ENCODE measurements at regions not wholly inside any gene's neighbourhood (a gene's known extent, or its start where the extent isn't known, plus 50 kb on each side); places are given as distances from the start of the nearest gene placed in this dataset.

GRCh38 chr13:106332621-106333020, 202.8 kb downstream of the EFNB2 start:
- Mint-ChIP-seq H3K4me1 (no peaks in the 10 kb centered on the region), H3K36me3 (no peaks in the 10 kb centered on the region), H3K27ac (no peak overlapping the region), H3K4me3 (no peak overlapping the region), H3K9me3 (peaks cover 0 to 6% (median 0%) of the 10 kb centered on the region in 7 donors), H3K27me3 (no peaks in the 10 kb centered on the region)
- DNase-seq (no peak), ATAC-seq (ENCODE audit: low read depth in 2 of 2) (no peak)
- Histone ChIP-seq H3K4me3 (ENCODE audit: low read depth, low read length) (no peak overlapping the region), H3K4me1 (ENCODE audit: control insufficient read depth, insufficient read depth, low read length, poor library complexity, severe bottlenecking) (no peaks in the 10 kb centered on the region), H3K27me3 (ENCODE audit: control insufficient read depth, insufficient read depth, low read length) (no peaks in the 10 kb centered on the region), H3K27ac (ENCODE audit: insufficient read depth, low read length, poor library complexity, severe bottlenecking) (no peak overlapping the region), H3K36me3 (ENCODE audit: control insufficient read depth, insufficient read depth, low read length) (no peaks in the 10 kb centered on the region), H3K9me3 (ENCODE audit: control insufficient read depth in 2 of 2, low read length in 2 of 2) (no peaks in the 10 kb centered on the region)

- Mint-ChIP-seq H3K9me3 (peaks cover 0 to 6% (median 0%) of the 10 kb centered on the region in 7 donors), H3K27me3 (no peaks in the 10 kb centered on the region), H3K27ac (no peak overlapping the region), H3K36me3 (no peaks in the 10 kb centered on the region), H3K4me3 (no peak overlapping the region), H3K4me1 (no peaks in the 10 kb centered on the region)
- no peaks in the 10 kb centered on the region for H3K27me3 ChIP-seq (ENCODE audit: control insufficient read depth, insufficient read depth, low read length)
- ATAC-seq (ENCODE audit: low read depth in 2 of 2) (no peak), DNase-seq (no peak)
- no peaks in the 10 kb centered on the region for H3K9me3 ChIP-seq (ENCODE audit: control insufficient read depth in 2 of 2, low read length in 2 of 2)
- no peaks in the 10 kb centered on the region for H3K4me1 ChIP-seq (ENCODE audit: control insufficient read depth, insufficient read depth, low read length, poor library complexity, severe bottlenecking)
- no peak overlapping the region for H3K4me3 ChIP-seq (ENCODE audit: low read depth, low read length)
- no peaks in the 10 kb centered on the region for H3K36me3 ChIP-seq (ENCODE audit: control insufficient read depth, insufficient read depth, low read length)
- H3K27ac ChIP-seq (ENCODE audit: insufficient read depth, low read length, poor library complexity, severe bottlenecking) = no peak overlapping the region
These were observed 204.3 kb downstream of the EFNB2 start for GRCh38 chr13:106331116-106331515.

- H3K4me3 ChIP-seq (ENCODE audit: low read depth, low read length) = no peak overlapping the region
- DNase-seq (no peak), ATAC-seq (ENCODE audit: low read depth in 2 of 2) (no peak)
- H3K36me3 ChIP-seq (ENCODE audit: control insufficient read depth, insufficient read depth, low read length) = no peaks in the 10 kb centered on the region
- Mint-ChIP-seq H3K27me3 (no peaks in the 10 kb centered on the region), H3K36me3 (no peaks in the 10 kb centered on the region), H3K4me1 (no peaks in the 10 kb centered on the region), H3K9me3 (peaks cover 0 to 8% (median 0%) of the 10 kb centered on the region in 7 donors), H3K27ac (no peak overlapping the region), H3K4me3 (no peak overlapping the region)
- no peaks in the 10 kb centered on the region for H3K9me3 ChIP-seq (ENCODE audit: control insufficient read depth in 2 of 2, low read length in 2 of 2)
- H3K27me3 ChIP-seq (ENCODE audit: control insufficient read depth, insufficient read depth, low read length) = no peaks in the 10 kb centered on the region
- H3K27ac ChIP-seq (ENCODE audit: insufficient read depth, low read length, poor library complexity, severe bottlenecking) = no peak overlapping the region
- H3K4me1 ChIP-seq (ENCODE audit: control insufficient read depth, insufficient read depth, low read length, poor library complexity, severe bottlenecking) = no peaks in the 10 kb centered on the region
These were observed 205.5 kb downstream of the EFNB2 start for GRCh38 chr13:106329941-106330340.

GRCh38 chr13:106326751-106327150, 208.7 kb downstream of the EFNB2 start:
- Histone ChIP-seq H3K9me3 (ENCODE audit: control insufficient read depth in 2 of 2, low read length in 2 of 2) (peaks cover 2 to 12% of the 10 kb centered on the region in 2 experiments), H3K4me1 (ENCODE audit: control insufficient read depth, insufficient read depth, low read length, poor library complexity, severe bottlenecking) (no peaks in the 10 kb centered on the region), H3K27me3 (ENCODE audit: control insufficient read depth, insufficient read depth, low read length) (no peaks in the 10 kb centered on the region), H3K36me3 (ENCODE audit: control insufficient read depth, insufficient read depth, low read length) (no peaks in the 10 kb centered on the region), H3K27ac (ENCODE audit: insufficient read depth, low read length, poor library complexity, severe bottlenecking) (no peak overlapping the region), H3K4me3 (ENCODE audit: low read depth, low read length) (no peak overlapping the region)
- peaks cover 0 to 19% (median 11%) of the 10 kb centered on the region in 7 donors for H3K9me3 Mint-ChIP-seq
- DNase-seq (no peak), ATAC-seq (ENCODE audit: low read depth in 2 of 2) (no peak)
- no peaks in the 10 kb centered on the region for H3K36me3 Mint-ChIP-seq
- H3K27ac Mint-ChIP-seq = no peak overlapping the region
- H3K4me3 Mint-ChIP-seq = no peak overlapping the region
- no peaks in the 10 kb centered on the region for H3K27me3 Mint-ChIP-seq
- H3K4me1 Mint-ChIP-seq = no peaks in the 10 kb centered on the region

- no peak overlapping the region for H3K27ac Mint-ChIP-seq
- ATAC-seq (ENCODE audit: low read depth in 2 of 2) (no peak), DNase-seq (no peak)
- no peaks in the 10 kb centered on the region for H3K4me1 Mint-ChIP-seq
- peaks cover 2 to 12% of the 10 kb centered on the region in 2 experiments for H3K9me3 ChIP-seq (ENCODE audit: control insufficient read depth in 2 of 2, low read length in 2 of 2)
- H3K36me3 ChIP-seq (ENCODE audit: control insufficient read depth, insufficient read depth, low read length) = no peaks in the 10 kb centered on the region
- peaks cover 0 to 22% (median 15%) of the 10 kb centered on the region in 7 donors for H3K9me3 Mint-ChIP-seq
- H3K4me3 Mint-ChIP-seq = no peak overlapping the region
- no peak overlapping the region for H3K27ac ChIP-seq (ENCODE audit: insufficient read depth, low read length, poor library complexity, severe bottlenecking)
- no peaks in the 10 kb centered on the region for H3K4me1 ChIP-seq (ENCODE audit: control insufficient read depth, insufficient read depth, low read length, poor library complexity, severe bottlenecking)
- no peaks in the 10 kb centered on the region for H3K27me3 ChIP-seq (ENCODE audit: control insufficient read depth, insufficient read depth, low read length)
- no peaks in the 10 kb centered on the region for H3K36me3 Mint-ChIP-seq
- no peaks in the 10 kb centered on the region for H3K27me3 Mint-ChIP-seq
- H3K4me3 ChIP-seq (ENCODE audit: low read depth, low read length) = no peak overlapping the region
These were observed 211.0 kb downstream of the EFNB2 start for GRCh38 chr13:106324444-106324843.

- H3K36me3 Mint-ChIP-seq = no peaks in the 10 kb centered on the region
- H3K4me3 ChIP-seq (ENCODE audit: low read depth, low read length) = no peak overlapping the region
These were observed 212.8 kb downstream of the EFNB2 start for GRCh38 chr13:106322628-106323027.

GRCh38 chr13:106318941-106319411, 216.5 kb downstream of the EFNB2 start:
- Histone ChIP-seq H3K4me3 (ENCODE audit: low read depth, low read length) (no peak overlapping the region), H3K9me3 (ENCODE audit: control insufficient read depth in 2 of 2, low read length in 2 of 2) (peaks cover 2 to 12% of the 10 kb centered on the region in 2 experiments), H3K27me3 (ENCODE audit: control insufficient read depth, insufficient read depth, low read length) (no peaks in the 10 kb centered on the region), H3K27ac (ENCODE audit: insufficient read depth, low read length, poor library complexity, severe bottlenecking) (no peak overlapping the region), H3K36me3 (ENCODE audit: control insufficient read depth, insufficient read depth, low read length) (no peaks in the 10 kb centered on the region), H3K4me1 (ENCODE audit: control insufficient read depth, insufficient read depth, low read length, poor library complexity, severe bottlenecking) (no peaks in the 10 kb centered on the region)
- Mint-ChIP-seq H3K4me1 (no peaks in the 10 kb centered on the region), H3K27me3 (no peaks in the 10 kb centered on the region), H3K27ac (no peak overlapping the region), H3K36me3 (no peaks in the 10 kb centered on the region), H3K4me3 (no peak overlapping the region), H3K9me3 (peaks cover 0 to 17% (median 12%) of the 10 kb centered on the region in 7 donors)
- ATAC-seq (ENCODE audit: low read depth in 2 of 2) (no peak), DNase-seq (no peak)

More at GRCh38 chr13:106322628-106323027, 212.8 kb downstream of the EFNB2 start:
- DNase-seq (no peak), ATAC-seq (ENCODE audit: low read depth in 2 of 2) (no peak)
- Histone ChIP-seq H3K27ac (ENCODE audit: insufficient read depth, low read length, poor library complexity, severe bottlenecking) (no peak overlapping the region), H3K9me3 (ENCODE audit: control insufficient read depth in 2 of 2, low read length in 2 of 2) (peaks cover 2 to 12% of the 10 kb centered on the region in 2 experiments), H3K36me3 (ENCODE audit: control insufficient read depth, insufficient read depth, low read length) (no peaks in the 10 kb centered on the region), H3K4me1 (ENCODE audit: control insufficient read depth, insufficient read depth, low read length, poor library complexity, severe bottlenecking) (no peaks in the 10 kb centered on the region), H3K27me3 (ENCODE audit: control insufficient read depth, insufficient read depth, low read length) (no peaks in the 10 kb centered on the region)
- peaks cover 0 to 22% (median 14%) of the 10 kb centered on the region in 7 donors for H3K9me3 Mint-ChIP-seq
- no peaks in the 10 kb centered on the region for H3K27me3 Mint-ChIP-seq
- no peak overlapping the region for H3K27ac Mint-ChIP-seq
- no peak overlapping the region for H3K4me3 Mint-ChIP-seq
- H3K4me1 Mint-ChIP-seq = no peaks in the 10 kb centered on the region

GRCh38 chr13:106314417-106314816, 221.0 kb downstream of the EFNB2 start:
- DNase-seq = no peak
- H3K36me3 Mint-ChIP-seq = no peaks in the 10 kb centered on the region
- H3K9me3 Mint-ChIP-seq = peaks cover 0 to 9% (median 0%) of the 10 kb centered on the region in 7 donors
- H3K4me1 Mint-ChIP-seq = no peaks in the 10 kb centered on the region
- no peaks in the 10 kb centered on the region for H3K4me1 ChIP-seq (ENCODE audit: control insufficient read depth, insufficient read depth, low read length, poor library complexity, severe bottlenecking)
- no peaks in the 10 kb centered on the region for H3K27me3 ChIP-seq (ENCODE audit: control insufficient read depth, insufficient read depth, low read length)
- no peaks in the 10 kb centered on the region for H3K9me3 ChIP-seq (ENCODE audit: control insufficient read depth in 2 of 2, low read length in 2 of 2)
- no peak overlapping the region for H3K27ac ChIP-seq (ENCODE audit: insufficient read depth, low read length, poor library complexity, severe bottlenecking)
- H3K36me3 ChIP-seq (ENCODE audit: control insufficient read depth, insufficient read depth, low read length) = no peaks in the 10 kb centered on the region
- H3K27ac Mint-ChIP-seq = no peak overlapping the region
- ATAC-seq (ENCODE audit: low read depth in 2 of 2) = no peak
- H3K4me3 Mint-ChIP-seq = no peak overlapping the region
- no peak overlapping the region for H3K4me3 ChIP-seq (ENCODE audit: low read depth, low read length)
- no peaks in the 10 kb centered on the region for H3K27me3 Mint-ChIP-seq

Data from CD4-positive, CD25-positive, alpha-beta regulatory T cell (primary cell).